MM.1S (cell line): ENCODE measurements at regions not wholly inside any gene's neighbourhood (a gene's known extent, or its start where the extent isn't known, plus 50 kb on each side); places are given as distances from the start of the nearest gene placed in this dataset.

ENCODE experiments used
- DNase-seq: peaks from one replicate; pipeline ENCODE4 v3.0.0-alpha.2; 2015
- H2AFZ ChIP-seq: fragments of 300-600 bp; sonication (generic); 2 replicates; pipeline ENCODE4 v1.6.0; 2016; ENCODE audit warnings: antibody characterized with exemption, low read length
- H3F3A ChIP-seq: fragments of 300-600 bp; sonication (generic); 2 replicates; pipeline ENCODE4 v1.6.1; 2016; ENCODE audit warnings: mild to moderate bottlenecking, antibody characterized with exemption, low read length, moderate library complexity, mixed read lengths; ENCODE audit not compliant: insufficient read depth
- H3K27ac ChIP-seq: fragments of 300-600 bp; sonication (generic); 2 replicates; pipeline ENCODE4 v1.5.1; 2016; ENCODE audit warnings: mild to moderate bottlenecking, low read length
- H3K27me3 ChIP-seq: fragments of 300-600 bp; sonication (generic); replicated peaks from 2 replicates; pipeline ENCODE4 v1.6.0; 2016; ENCODE audit warnings: low read length; ENCODE audit not compliant: insufficient read depth
- H3K36me3 ChIP-seq: fragments of 300-600 bp; sonication (generic); replicated peaks from 2 replicates; pipeline ENCODE4 v1.6.1; 2016; ENCODE audit warnings: mild to moderate bottlenecking, low read length, mixed read lengths; ENCODE audit not compliant: insufficient read depth
- H3K4me1 ChIP-seq: fragments of 300-600 bp; sonication (generic); 2 replicates; pipeline ENCODE4 v1.6.1; 2016; ENCODE audit warnings: low read length, mixed read lengths
- H3K4me2 ChIP-seq: fragments of 300-600 bp; sonication (generic); 2 replicates; pipeline ENCODE4 v1.6.0; 2016; ENCODE audit warnings: low read depth, low read length
- H3K4me3 ChIP-seq: fragments of 300-600 bp; sonication (generic); 2 replicates; pipeline ENCODE4 v1.5.1; 2016; ENCODE audit warnings: low read length, mixed read lengths
- H3K79me2 ChIP-seq: fragments of 300-600 bp; sonication (generic); 2 replicates; pipeline ENCODE4 v1.6.1; 2016; ENCODE audit warnings: mixed run types, low read length, mixed read lengths
- H3K9ac ChIP-seq: fragments of 300-600 bp; sonication (generic); 2 replicates; pipeline ENCODE4 v1.6.1; 2016; ENCODE audit warnings: low read length, mixed read lengths
- H3K9me2 ChIP-seq: fragments of 300-600 bp; sonication (generic); replicated peaks from 2 replicates; pipeline ENCODE4 v1.6.1; 2016; ENCODE audit warnings: mild to moderate bottlenecking, low read length, mixed read lengths; ENCODE audit not compliant: insufficient read depth
- H3K9me3 ChIP-seq: fragments of 300-600 bp; sonication (generic); replicated peaks from 2 replicates; pipeline ENCODE4 v1.6.1; 2016; ENCODE audit warnings: mild to moderate bottlenecking, low read length, mixed read lengths; ENCODE audit not compliant: insufficient read depth
- H4K20me1 ChIP-seq: fragments of 300-600 bp; sonication (generic); 2 replicates; pipeline ENCODE4 v1.6.1; 2016; ENCODE audit warnings: mild to moderate bottlenecking, low read length, moderate library complexity, mixed read lengths; ENCODE audit not compliant: insufficient read depth
- CTCF ChIP-seq: fragments of 300-600 bp; sonication (generic); IDR thresholded peaks from 2 replicates; pipeline ENCODE4 v1.5.1; 2016; ENCODE audit warnings: antibody characterized with exemption, low read length, mixed read lengths
- EZH2 ChIP-seq: fragments of 300-600 bp; sonication (generic); optimal IDR thresholded peaks from 2 replicates; pipeline ENCODE3; 2017; ENCODE audit warnings: low read depth, mild to moderate bottlenecking, antibody characterized with exemption, low read length, mixed read lengths
- EZH2phosphoT487 ChIP-seq: fragments of 300-600 bp; sonication (generic); IDR thresholded peaks from 2 replicates; pipeline ENCODE4 v1.6.1; 2018; ENCODE audit warnings: antibody characterized with exemption, low read length

GRCh38 chr20:16203096-16203495, 370.2 kb downstream of the KIF16B start:
- no peaks in the 10 kb centered on the region for H3K9me3 ChIP-seq
- no peak overlapping the region for H3K4me3 ChIP-seq
- H3K36me3 ChIP-seq, result no peaks in the 10 kb centered on the region
- TF ChIP-seq CTCF, result no peak
- no peak for TF ChIP-seq EZH2
- no peak for TF ChIP-seq EZH2phosphoT487
- no peak overlapping the region for H3K4me2 ChIP-seq
- H3K27ac ChIP-seq, result no peak overlapping the region
- H3K4me1 ChIP-seq, result no peaks in the 10 kb centered on the region
- H3K9ac ChIP-seq, result no peak overlapping the region
- no peaks in the 10 kb centered on the region for H3K27me3 ChIP-seq
- no peaks in the 10 kb centered on the region for H4K20me1 ChIP-seq
- no peaks in the 10 kb centered on the region for H3K79me2 ChIP-seq
- DNase-seq, result no peak
- no peak overlapping the region for H2AFZ ChIP-seq
- H3K9me2 ChIP-seq, result no peaks in the 10 kb centered on the region
- H3F3A ChIP-seq, result no peaks in the 10 kb centered on the region

- no peaks in the 10 kb centered on the region for H3F3A ChIP-seq
- H4K20me1 ChIP-seq, result no peaks in the 10 kb centered on the region
- H2AFZ ChIP-seq, result no peak overlapping the region
- no peaks in the 10 kb centered on the region for H3K36me3 ChIP-seq
- no peak overlapping the region for H3K9ac ChIP-seq
- no peak overlapping the region for H3K27ac ChIP-seq
- H3K9me3 ChIP-seq, result no peaks in the 10 kb centered on the region
- H3K79me2 ChIP-seq, result no peaks in the 10 kb centered on the region
- no peaks in the 10 kb centered on the region for H3K9me2 ChIP-seq
- H3K4me2 ChIP-seq, result no peak overlapping the region
- H3K4me1 ChIP-seq, result no peaks in the 10 kb centered on the region
- TF ChIP-seq EZH2 (no peak), EZH2phosphoT487 (no peak), CTCF (no peak)
- no peak overlapping the region for H3K4me3 ChIP-seq
- H3K27me3 ChIP-seq, result no peaks in the 10 kb centered on the region
- DNase-seq, result no peak
Observed at GRCh38 chr20:16201191-16201590, 372.1 kb downstream of the KIF16B start.

- H3K9me3 ChIP-seq, result no peaks in the 10 kb centered on the region
- TF ChIP-seq EZH2 (no peak), EZH2phosphoT487 (no peak), CTCF (no peak)
Observed at GRCh38 chr20:16197696-16198095, 375.6 kb downstream of the KIF16B start.

More at GRCh38 chr20:16197696-16198095, 375.6 kb downstream of the KIF16B start:
- Histone ChIP-seq H3K27ac (no peak overlapping the region), H3K4me2 (no peak overlapping the region), H3K9ac (no peak overlapping the region), H3K4me1 (no peaks in the 10 kb centered on the region), H2AFZ (no peak overlapping the region), H3K9me2 (no peaks in the 10 kb centered on the region), H3K4me3 (no peak overlapping the region), H3K27me3 (no peaks in the 10 kb centered on the region), H3F3A (no peaks in the 10 kb centered on the region), H3K79me2 (no peaks in the 10 kb centered on the region), H3K36me3 (no peaks in the 10 kb centered on the region), H4K20me1 (no peaks in the 10 kb centered on the region)
- no peak for DNase-seq
